ENCODE measurements at regions not wholly inside any gene's neighbourhood (a gene's known extent, or its start where the extent isn't known, plus 50 kb on each side); places are given as distances from the start of the nearest gene placed in this dataset.

DNA sequence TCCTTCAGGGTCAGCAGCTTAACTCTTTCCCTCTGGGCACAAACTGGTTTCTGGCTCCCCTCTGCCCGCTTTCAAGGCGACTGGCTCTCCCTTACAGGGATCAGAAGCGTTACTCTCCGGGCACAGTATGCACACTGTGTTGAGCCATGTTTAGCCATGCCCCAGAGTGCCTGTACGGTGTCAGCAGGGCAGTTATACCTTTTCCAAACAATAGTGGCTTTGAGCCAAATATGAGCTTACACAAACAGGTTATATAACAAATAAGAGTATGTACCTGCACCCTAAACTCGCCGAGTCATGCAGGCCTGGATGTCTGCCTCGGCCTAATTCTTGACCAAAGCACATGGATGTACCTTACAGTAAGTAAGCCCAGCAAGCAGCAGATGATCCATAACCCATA lies 175.6 kb upstream of the ANKRD28 start:
- in situ Hi-C loops (cut with HindIII; ENCODE audit: low pct_ligation_motif_present, low sequenced_read_pairs): no loop called here
- TF ChIP-seq, protein P1, sequence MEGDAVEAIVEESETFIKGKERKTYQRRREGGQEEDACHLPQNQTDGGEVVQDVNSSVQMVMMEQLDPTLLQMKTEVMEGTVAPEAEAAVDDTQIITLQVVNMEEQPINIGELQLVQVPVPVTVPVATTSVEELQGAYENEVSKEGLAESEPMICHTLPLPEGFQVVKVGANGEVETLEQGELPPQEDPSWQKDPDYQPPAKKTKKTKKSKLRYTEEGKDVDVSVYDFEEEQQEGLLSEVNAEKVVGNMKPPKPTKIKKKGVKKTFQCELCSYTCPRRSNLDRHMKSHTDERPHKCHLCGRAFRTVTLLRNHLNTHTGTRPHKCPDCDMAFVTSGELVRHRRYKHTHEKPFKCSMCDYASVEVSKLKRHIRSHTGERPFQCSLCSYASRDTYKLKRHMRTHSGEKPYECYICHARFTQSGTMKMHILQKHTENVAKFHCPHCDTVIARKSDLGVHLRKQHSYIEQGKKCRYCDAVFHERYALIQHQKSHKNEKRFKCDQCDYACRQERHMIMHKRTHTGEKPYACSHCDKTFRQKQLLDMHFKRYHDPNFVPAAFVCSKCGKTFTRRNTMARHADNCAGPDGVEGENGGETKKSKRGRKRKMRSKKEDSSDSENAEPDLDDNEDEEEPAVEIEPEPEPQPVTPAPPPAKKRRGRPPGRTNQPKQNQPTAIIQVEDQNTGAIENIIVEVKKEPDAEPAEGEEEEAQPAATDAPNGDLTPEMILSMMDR (IDR thresholded peaks at IDR 0.05; ENCODE audit: low read depth, low read length, missing control alignments): no peak
- H3K27me3 ChIP-seq (replicated peaks): no peaks in the 10 kb centered on the region

DNA sequence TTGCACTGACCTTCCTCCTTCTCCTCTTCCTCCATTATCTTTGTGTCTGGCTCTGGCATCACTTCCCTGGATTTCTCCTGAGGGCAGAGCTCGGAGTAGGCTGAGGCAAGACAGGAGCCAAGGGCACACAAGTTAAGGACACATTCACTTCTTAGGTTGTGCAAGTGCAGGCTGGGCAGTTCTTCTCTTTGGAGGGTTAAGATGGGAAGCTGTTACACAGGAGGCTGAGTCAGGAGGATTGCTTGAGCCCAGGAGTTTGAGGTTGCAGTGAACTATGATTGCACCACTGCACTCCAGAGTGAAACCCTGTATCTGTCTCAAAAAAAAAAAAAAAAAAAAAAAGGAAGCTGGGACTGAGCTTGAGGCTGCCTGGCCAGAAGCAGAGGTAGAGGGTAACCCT lies 176.2 kb upstream of the ANKRD28 start:
- no peaks in the 10 kb centered on the region for H3K36me3 ChIP-seq (replicated peaks)
- H3K27me3 ChIP-seq (replicated peaks): no peaks in the 10 kb centered on the region
- TF ChIP-seq, protein P1 (IDR thresholded peaks at IDR 0.05; ENCODE audit: low read depth, low read length, missing control alignments): no peak
- no peak overlapping the region for H3K4me3 ChIP-seq (ENCODE audit: low read depth, low read length)
- in situ Hi-C loops (cut with HindIII; ENCODE audit: low pct_ligation_motif_present, low sequenced_read_pairs): no loop called here
- H3K27ac ChIP-seq: no peak overlapping the region
- no peak for DNase-seq

More for the DNA sequence above, 175.6 kb upstream of the ANKRD28 start:
- no peak for DNase-seq
- Histone ChIP-seq H3K36me3 (replicated peaks) (no peaks in the 10 kb centered on the region), H3K27ac (no peak overlapping the region), H3K4me3 (ENCODE audit: low read depth, low read length) (no peak overlapping the region)

DNA sequence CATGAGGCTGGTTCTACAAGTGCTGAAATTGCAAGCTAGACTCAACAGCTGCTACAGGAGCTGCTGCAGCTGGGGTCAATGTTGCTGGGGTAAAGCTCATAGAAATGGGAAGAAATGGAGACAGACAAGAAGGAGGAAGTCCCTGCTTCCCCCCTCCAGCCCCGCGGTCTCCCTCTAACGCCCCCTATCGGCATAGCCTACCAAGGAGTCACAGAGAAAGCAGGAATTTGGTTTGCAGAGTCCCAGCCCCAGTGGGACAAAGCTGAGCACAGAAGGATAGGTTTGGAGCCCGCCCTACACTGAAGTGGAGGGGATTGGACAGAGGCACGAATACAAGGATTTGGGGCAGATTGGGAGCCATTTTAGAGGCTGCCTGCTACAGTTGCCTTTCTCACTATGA lies 176.9 kb upstream of the ANKRD28 start:
- H3K36me3 ChIP-seq (replicated peaks): no peaks in the 10 kb centered on the region
- TF ChIP-seq, protein P1 (IDR thresholded peaks at IDR 0.05; ENCODE audit: low read depth, low read length, missing control alignments): peak; percentile 52
- H3K27ac ChIP-seq: no peak overlapping the region
- H3K4me3 ChIP-seq (ENCODE audit: low read depth, low read length): no peak overlapping the region
- in situ Hi-C loops (cut with HindIII; ENCODE audit: low pct_ligation_motif_present, low sequenced_read_pairs): no loop called here
- H3K27me3 ChIP-seq (replicated peaks): no peaks in the 10 kb centered on the region
- no peak for DNase-seq

DNA sequence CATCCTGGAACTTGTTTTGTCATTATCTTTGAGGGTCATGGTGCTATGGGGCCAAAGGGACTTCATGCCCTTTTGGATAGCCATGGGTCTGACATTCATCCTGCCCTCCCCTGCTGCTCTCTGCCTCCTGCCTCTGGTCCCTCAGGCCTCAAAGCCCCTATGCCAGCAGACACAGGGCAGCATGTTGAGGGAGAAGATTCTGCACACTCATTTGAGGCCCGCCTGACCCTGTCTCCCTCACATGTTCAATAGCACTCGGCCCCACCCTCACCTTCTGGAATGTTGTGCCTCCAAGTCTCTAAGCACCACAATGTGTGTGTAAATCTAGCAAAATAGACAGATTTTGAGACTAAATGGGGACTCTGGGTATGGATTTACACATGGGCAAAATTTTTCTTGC lies 178.7 kb upstream of the ANKRD28 start:
- no peaks in the 10 kb centered on the region for H3K36me3 ChIP-seq (replicated peaks)
- in situ Hi-C loops (cut with HindIII; ENCODE audit: low pct_ligation_motif_present, low sequenced_read_pairs): no loop called here
- no peaks in the 10 kb centered on the region for H3K27me3 ChIP-seq (replicated peaks)
- H3K27ac ChIP-seq: no peak overlapping the region
- DNase-seq: no peak
- no peak overlapping the region for H3K4me3 ChIP-seq (ENCODE audit: low read depth, low read length)
- TF ChIP-seq, protein P1 (IDR thresholded peaks at IDR 0.05; ENCODE audit: low read depth, low read length, missing control alignments): no peak

DNA sequence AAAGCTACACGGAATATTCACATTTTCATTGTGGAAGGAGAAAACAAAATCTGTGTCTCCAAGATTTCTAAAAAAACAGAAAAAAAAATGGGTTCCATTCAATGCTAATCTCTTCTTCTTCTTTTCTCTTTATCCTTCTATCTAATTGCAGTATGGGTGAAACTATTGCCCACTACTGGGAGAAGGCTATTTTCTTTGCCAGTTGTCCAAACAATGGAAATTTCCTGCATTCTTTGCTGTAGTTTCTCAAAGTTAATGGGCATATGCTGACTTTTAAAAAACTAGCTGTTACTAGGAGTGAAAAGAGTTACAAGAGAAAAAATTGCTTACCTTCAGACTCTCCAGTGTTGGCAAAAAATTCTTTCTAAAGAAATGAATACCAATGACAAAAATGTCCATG lies 179.3 kb upstream of the ANKRD28 start:
- TF ChIP-seq, protein P1 (IDR thresholded peaks at IDR 0.05; ENCODE audit: low read depth, low read length, missing control alignments): no peak
- Histone ChIP-seq H3K4me3 (ENCODE audit: low read depth, low read length) (no peak overlapping the region), H3K27me3 (replicated peaks) (no peaks in the 10 kb centered on the region), H3K27ac (no peak overlapping the region), H3K36me3 (replicated peaks) (no peaks in the 10 kb centered on the region)
- no peak for DNase-seq
- in situ Hi-C loops (cut with HindIII; ENCODE audit: low pct_ligation_motif_present, low sequenced_read_pairs): no loop called here

DNA sequence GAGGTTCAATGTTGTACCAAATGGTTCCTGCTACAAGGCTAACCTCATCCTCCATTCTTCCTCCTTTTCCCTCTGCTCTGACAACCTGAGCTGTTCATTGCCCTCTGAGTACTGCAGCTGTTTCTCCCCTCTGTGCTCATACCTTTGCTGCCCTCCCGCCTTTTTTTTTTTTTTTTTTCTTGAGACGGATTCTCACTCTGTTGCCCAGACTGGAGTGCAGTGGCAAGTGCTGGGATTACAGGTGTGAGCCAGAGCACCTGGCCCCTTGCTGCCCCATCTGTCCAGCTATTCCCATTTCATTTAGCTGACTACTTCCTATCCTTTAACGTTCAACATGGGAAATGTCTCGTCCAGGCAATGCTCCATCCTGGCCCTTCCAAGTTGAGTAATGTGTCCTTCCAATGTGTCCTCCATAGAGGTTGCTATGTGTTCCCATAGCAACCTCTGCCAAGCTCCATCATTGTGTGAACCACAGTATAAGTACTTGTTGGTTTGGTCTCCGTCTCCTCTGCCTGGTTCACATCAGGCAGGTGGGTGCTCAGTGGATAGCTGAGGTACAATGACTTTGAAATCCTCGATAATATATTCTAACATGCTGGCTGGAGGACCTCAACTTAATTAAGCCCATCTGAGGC lies 179.9 kb upstream of the ANKRD28 start:
- in situ Hi-C loops (cut with HindIII; ENCODE audit: low pct_ligation_motif_present, low sequenced_read_pairs): no loop called here
- no peaks in the 10 kb centered on the region for H3K36me3 ChIP-seq (replicated peaks)

More for the DNA sequence above, 179.9 kb upstream of the ANKRD28 start:
- TF ChIP-seq, protein P1 (IDR thresholded peaks at IDR 0.05; ENCODE audit: low read depth, low read length, missing control alignments): no peak
- Histone ChIP-seq H3K4me3 (ENCODE audit: low read depth, low read length) (no peak overlapping the region), H3K27ac (no peak overlapping the region), H3K27me3 (replicated peaks) (no peaks in the 10 kb centered on the region)
- DNase-seq: no peak
